Progenitor cell of endocrine pancreas (in vitro differentiated cells): ENCODE measurements at regions not wholly inside any gene's neighbourhood (a gene's known extent, or its start where the extent isn't known, plus 50 kb on each side); places are given as distances from the start of the nearest gene placed in this dataset.

Source experiments
- DNase-seq: peaks from one replicate; pipeline ENCODE4 v3.0.0; 2021; ENCODE audit warnings: low spot score; ENCODE audit not compliant: unreplicated experiment
- H3K27ac Mint-ChIP-seq: 2 replicates; pipeline ENCODE4 v1.8.0; 2021; ENCODE audit warnings: mild to moderate bottlenecking, moderate library complexity, mixed read lengths
- H3K27me3 Mint-ChIP-seq: 2 replicates; pipeline ENCODE4 v1.8.0; 2021; ENCODE audit warnings: mixed read lengths
- H3K36me3 Mint-ChIP-seq: 2 replicates; pipeline ENCODE4 v1.8.0; 2022; ENCODE audit warnings: mixed read lengths; ENCODE audit not compliant: insufficient read depth
- H3K4me1 Mint-ChIP-seq: 2 replicates; pipeline ENCODE4 v1.8.0; 2021; ENCODE audit warnings: low read depth, mixed read lengths
- H3K4me3 Mint-ChIP-seq: 2 replicates; pipeline ENCODE4 v1.8.0; 2021; ENCODE audit warnings: low read depth, mild to moderate bottlenecking, moderate library complexity, mixed read lengths
- H3K9me3 Mint-ChIP-seq: 2 replicates; pipeline ENCODE4 v1.8.0; 2021; ENCODE audit warnings: low read depth, mixed read lengths
- CTCF ChIP-seq: fragments of 200-600 bp; sonication (generic); IDR thresholded peaks from one replicate; pipeline ENCODE4 v1.5.0; 2021; ENCODE audit warnings: antibody characterized with exemption, mild to moderate bottlenecking; ENCODE audit not compliant: unreplicated experiment

- Mint-ChIP-seq H3K27ac (no peak overlapping the region), H3K4me3 (no peak overlapping the region), H3K36me3 (no peaks in the 10 kb centered on the region), H3K4me1 (no peaks in the 10 kb centered on the region), H3K9me3 (no peaks in the 10 kb centered on the region), H3K27me3 (no peaks in the 10 kb centered on the region)
- no peak for TF ChIP-seq CTCF
- DNase-seq: no peak
Observed at GRCh38 chr4:129532573-129532972, 436.6 kb downstream of the C4orf33 start.

GRCh38 chr4:129543299-129543698 is 447.3 kb downstream of the C4orf33 start:
- Mint-ChIP-seq H3K36me3 (no peaks in the 10 kb centered on the region), H3K27ac (no peak overlapping the region), H3K27me3 (no peaks in the 10 kb centered on the region), H3K9me3 (no peaks in the 10 kb centered on the region), H3K4me3 (no peak overlapping the region), H3K4me1 (no peaks in the 10 kb centered on the region)
- DNase-seq: no peak
- TF ChIP-seq CTCF: no peak

DNA sequence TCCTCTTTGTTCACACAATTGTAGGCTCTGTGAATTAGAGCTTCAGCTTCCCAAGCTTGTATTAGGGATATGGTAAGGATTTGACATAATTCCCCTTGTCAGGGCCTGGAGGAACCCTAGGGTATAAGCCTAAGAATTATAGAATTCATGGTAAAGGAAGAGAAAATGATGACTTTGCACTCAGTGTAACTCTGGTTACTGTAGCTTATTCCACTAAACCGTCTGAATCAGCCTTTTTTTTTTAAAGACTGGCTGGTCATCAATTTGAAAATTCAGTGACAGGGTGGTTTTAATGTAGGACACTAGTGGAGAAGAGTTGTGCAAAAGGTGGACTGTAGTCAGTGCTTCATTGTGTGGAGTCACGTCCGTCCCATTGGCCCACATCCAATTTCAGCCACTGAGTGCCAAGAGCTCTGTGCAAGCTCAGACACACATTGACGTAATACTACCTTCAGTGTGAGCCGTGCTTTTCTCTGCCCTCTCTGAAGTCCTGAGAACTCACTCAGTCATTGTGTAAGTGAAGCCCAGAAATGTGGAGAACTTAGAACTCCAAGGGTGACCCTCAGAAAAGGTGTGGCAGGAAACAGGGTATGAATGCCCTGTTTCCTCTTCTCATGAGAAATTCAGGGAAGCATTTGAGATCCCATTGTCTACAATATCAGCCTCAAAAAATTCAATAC is 449.8 kb downstream of the C4orf33 start:
- Mint-ChIP-seq H3K4me1 (peaks cover 3% of the 10 kb centered on the region), H3K27me3 (no peaks in the 10 kb centered on the region), H3K4me3 (no peak overlapping the region), H3K36me3 (no peaks in the 10 kb centered on the region), H3K9me3 (no peaks in the 10 kb centered on the region), H3K27ac (no peak overlapping the region)
- no peak for DNase-seq
- no peak for TF ChIP-seq CTCF

DNA sequence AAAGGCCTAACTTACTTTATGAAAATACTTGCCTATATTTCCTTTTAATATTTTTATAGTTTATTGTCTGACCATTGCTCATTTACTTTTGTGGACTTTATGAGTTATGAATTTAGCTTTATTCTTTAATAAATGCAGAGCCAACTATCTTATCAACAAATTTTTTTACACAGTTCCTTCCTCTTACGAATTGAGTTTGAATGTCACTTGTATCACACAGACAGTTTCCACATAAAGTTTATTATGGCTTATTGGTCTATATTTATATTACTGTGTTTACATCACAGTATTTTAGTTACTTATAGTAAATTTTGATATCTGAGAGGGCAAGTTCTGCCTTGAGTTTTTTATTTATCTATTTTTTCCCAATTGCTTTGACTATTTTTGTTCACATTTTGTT is 450.6 kb downstream of the C4orf33 start:
- no peak for DNase-seq
- TF ChIP-seq CTCF: no peak
- Mint-ChIP-seq H3K27me3 (no peaks in the 10 kb centered on the region), H3K9me3 (no peaks in the 10 kb centered on the region), H3K36me3 (no peaks in the 10 kb centered on the region), H3K4me3 (no peak overlapping the region), H3K27ac (no peak overlapping the region), H3K4me1 (peaks cover 3% of the 10 kb centered on the region)

DNA sequence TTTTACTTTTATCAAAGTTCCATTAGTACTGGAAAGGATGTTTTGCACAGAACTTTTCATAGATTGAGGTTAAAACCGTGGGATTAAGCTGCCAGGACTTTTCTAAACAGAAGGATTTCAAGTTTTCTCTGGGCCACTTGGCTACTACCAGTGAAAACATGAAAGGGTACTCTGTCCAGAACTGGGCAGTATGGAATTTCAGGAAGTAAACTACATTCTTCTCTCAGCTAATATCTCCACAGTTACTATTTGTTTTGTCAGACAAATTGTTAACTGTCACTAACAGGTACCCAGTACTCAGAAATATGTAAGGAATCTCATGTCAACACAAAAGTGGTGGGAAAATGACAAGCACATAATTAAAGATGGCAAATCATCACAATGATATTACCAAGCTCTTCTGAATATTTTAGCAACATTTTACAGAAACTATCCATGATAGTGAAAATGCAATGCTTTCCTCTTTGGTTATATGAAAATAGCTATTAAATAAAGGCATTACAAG is 454.4 kb downstream of the C4orf33 start:
- peak overlapping the region; percentile 49 for H3K27ac Mint-ChIP-seq
- no peak for TF ChIP-seq CTCF
- no peak overlapping the region for H3K4me3 Mint-ChIP-seq
- DNase-seq: no peak
- no peaks in the 10 kb centered on the region for H3K9me3 Mint-ChIP-seq
- H3K27me3 Mint-ChIP-seq: no peaks in the 10 kb centered on the region
- H3K36me3 Mint-ChIP-seq: no peaks in the 10 kb centered on the region
- H3K4me1 Mint-ChIP-seq: peaks cover 3% of the 10 kb centered on the region
